ENCODE measurements at regions not wholly inside any gene's neighbourhood (a gene's known extent, or its start where the extent isn't known, plus 50 kb on each side); places are given as distances from the start of the nearest gene placed in this dataset.

GRCh38 chr10:52434734-52435133, 120.7 kb downstream of the DKK1 start:
- H3K79me1 ChIP-seq (ENCODE audit: low read depth in 1 of 2, low read length in 2 of 2), result no peaks in the 10 kb centered on the region
- no peak overlapping the region for H3K56ac ChIP-seq (ENCODE audit: extremely low read depth, insufficient read depth, low read length)
- no peak overlapping the region for H4K91ac ChIP-seq (ENCODE audit: insufficient read depth, low read depth, low read length)
- H3K4me1 ChIP-seq (ENCODE audit: control insufficient read depth, insufficient read depth, low read length), result no peaks in the 10 kb centered on the region; the same call in 1 of the 2 replicates
- H2AK9ac ChIP-seq (replicated peaks; ENCODE audit: low read depth, low read length, poor library complexity), result no peak overlapping the region
- no peak overlapping the region for H2AFZ ChIP-seq (replicated peaks; ENCODE audit: low read length, poor library complexity)
- no peaks in the 10 kb centered on the region for H4K20me1 ChIP-seq (ENCODE audit: insufficient read depth, low read length)
- H2BK20ac ChIP-seq (ENCODE audit: low read depth, low read length), result no peak overlapping the region
- in situ Hi-C loops (cut with MboI; ENCODE audit: low sequenced_read_pairs) (no loop called here), dilution Hi-C loops (cut with HindIII; ENCODE audit: low sequenced_read_pairs, unreplicated experiment) (no loop called here), intact Hi-C loops (cut with micrococcal nuclease) (no loop called here)
- no peaks in the 10 kb centered on the region for H3K9me3 ChIP-seq (ENCODE audit: control insufficient read depth, insufficient read depth, low read length)
- H3K14ac ChIP-seq (replicated peaks; ENCODE audit: low read depth, low read length), result no peak overlapping the region
- no peak overlapping the region for H2BK5ac ChIP-seq (ENCODE audit: low read depth, low read length, poor library complexity, severe bottlenecking)
- no peak overlapping the region for H3K4ac ChIP-seq (ENCODE audit: low read depth, low read length)
- CTCF ChIA-PET, result no interaction called here
- no peak overlapping the region for H3K23ac ChIP-seq (ENCODE audit: low read depth, low read length)
- DNase-seq, result no peak
- POLR2A ChIA-PET (ENCODE audit: unreplicated experiment), result no interaction called here
- no peak overlapping the region for H3K18ac ChIP-seq (ENCODE audit: low read depth, low read length)
- no CpG with 5 or more reads among the region's 11 CpGs for WGBS, 2 experiments (ENCODE audit: extremely low coverage in 2 of 2, insufficient read length in 1 of 2)
- no peak overlapping the region for H3K4me3 ChIP-seq (ENCODE audit: insufficient read depth, low read depth, low read length)
- no peak overlapping the region for H3K27ac ChIP-seq (ENCODE audit: insufficient read depth, low read length)
- H3K36me3 ChIP-seq (ENCODE audit: control insufficient read depth, insufficient read depth, low read length), result no peaks in the 10 kb centered on the region
- H2BK15ac ChIP-seq (ENCODE audit: low read depth, low read length), result peak overlapping the region; percentile 64; the same call in 1 of the 3 replicates
- H3K4me2 ChIP-seq (ENCODE audit: low read depth, low read length), result no peak overlapping the region
- no peak overlapping the region for H2AK5ac ChIP-seq (ENCODE audit: low read depth, low read length)
- H4K5ac ChIP-seq (ENCODE audit: low read depth, low read length), result no peak overlapping the region
- H3K9ac ChIP-seq (ENCODE audit: low read depth, low read length), result no peak overlapping the region
- no peaks in the 10 kb centered on the region for H3K27me3 ChIP-seq (ENCODE audit: control insufficient read depth, insufficient read depth, low read length)
- no peak overlapping the region for H4K8ac ChIP-seq (ENCODE audit: low read depth in 2 of 2, low read length in 2 of 2)
- TF ChIP-seq POLR2A (IDR thresholded peaks at IDR 0.05; ENCODE audit: low read depth, low read length), result no peak
- no peak for TF ChIP-seq RAD21 (IDR thresholded peaks at IDR 0.05; ENCODE audit: low read length)
- no peak for TF ChIP-seq MXI1 (IDR thresholded peaks at IDR 0.05; ENCODE audit: borderline replicate concordance, low read depth, low read length)
- TF ChIP-seq FOS (IDR thresholded peaks at IDR 0.05; ENCODE audit: low read depth, low read length), result no peak
- no peak for TF ChIP-seq RFX5 (IDR thresholded peaks at IDR 0.05; ENCODE audit: low read depth, low read length)
- TF ChIP-seq MAZ (IDR thresholded peaks at IDR 0.05; ENCODE audit: borderline replicate concordance, low read depth, low read length), result no peak
- TF ChIP-seq SMC3 (IDR thresholded peaks at IDR 0.05; ENCODE audit: low read depth, low read length), result no peak
- no peak for TF ChIP-seq USF2 (IDR thresholded peaks at IDR 0.05; ENCODE audit: low read depth, low read length)
- no peak for TF ChIP-seq CHD1 (IDR thresholded peaks at IDR 0.05; ENCODE audit: low read depth, low read length)
- TF ChIP-seq ELK1 (IDR thresholded peaks at IDR 0.05; ENCODE audit: borderline replicate concordance, low read depth, low read length), result no peak
- no peak for TF ChIP-seq NFE2L2 (IDR thresholded peaks at IDR 0.05; ENCODE audit: low read depth, low read length)
- TF ChIP-seq CTCF (conservative IDR thresholded peaks at IDR 0.05; ENCODE audit: low read depth, low read length), result no peak
- no peak for TF ChIP-seq MAFK (IDR thresholded peaks at IDR 0.05; ENCODE audit: low read depth, low read length)
- TF ChIP-seq CEBPB (IDR thresholded peaks at IDR 0.05; ENCODE audit: low read depth, low read length), result no peak
- no peak for TF ChIP-seq RCOR1 (IDR thresholded peaks at IDR 0.05; ENCODE audit: insufficient replicate concordance, low read length)
- no peak for ATAC-seq (ENCODE audit: low read depth)
- H2BK120ac ChIP-seq (ENCODE audit: low read depth, low read length), result no peak overlapping the region
- no TSS peak for BruUV-seq (replicated peaks)
- H3K9me1 ChIP-seq (ENCODE audit: insufficient read depth, low read length), result 0 out of 2 replicates have a peak, but pooled peaks cover 3% of the 10 kb centered on the region

Data from IMR-90 (cell line).